Astrocyte (in vitro differentiated cells and primary cell): ENCODE measurements at regions not wholly inside any gene's neighbourhood (a gene's known extent, or its start where the extent isn't known, plus 50 kb on each side); places are given as distances from the start of the nearest gene placed in this dataset.

Source experiments
- EZH2 ChIP-seq: IDR thresholded peaks from 2 replicates; pipeline ENCODE4 v1.6.1; 2012; ENCODE audit warnings: mild to moderate bottlenecking, low read length, inconsistent platforms; ENCODE audit not compliant: insufficient read depth
- TF ChIP-seq, protein P1 (sequence below): IDR thresholded peaks from 2 replicates; pipeline ENCODE4 v1.5.1; 2011; ENCODE audit warnings: low read depth, mild to moderate bottlenecking, inconsistent platforms, low read length, moderate library complexity; ENCODE audit not compliant: insufficient read depth

- TF ChIP-seq, protein P1, sequence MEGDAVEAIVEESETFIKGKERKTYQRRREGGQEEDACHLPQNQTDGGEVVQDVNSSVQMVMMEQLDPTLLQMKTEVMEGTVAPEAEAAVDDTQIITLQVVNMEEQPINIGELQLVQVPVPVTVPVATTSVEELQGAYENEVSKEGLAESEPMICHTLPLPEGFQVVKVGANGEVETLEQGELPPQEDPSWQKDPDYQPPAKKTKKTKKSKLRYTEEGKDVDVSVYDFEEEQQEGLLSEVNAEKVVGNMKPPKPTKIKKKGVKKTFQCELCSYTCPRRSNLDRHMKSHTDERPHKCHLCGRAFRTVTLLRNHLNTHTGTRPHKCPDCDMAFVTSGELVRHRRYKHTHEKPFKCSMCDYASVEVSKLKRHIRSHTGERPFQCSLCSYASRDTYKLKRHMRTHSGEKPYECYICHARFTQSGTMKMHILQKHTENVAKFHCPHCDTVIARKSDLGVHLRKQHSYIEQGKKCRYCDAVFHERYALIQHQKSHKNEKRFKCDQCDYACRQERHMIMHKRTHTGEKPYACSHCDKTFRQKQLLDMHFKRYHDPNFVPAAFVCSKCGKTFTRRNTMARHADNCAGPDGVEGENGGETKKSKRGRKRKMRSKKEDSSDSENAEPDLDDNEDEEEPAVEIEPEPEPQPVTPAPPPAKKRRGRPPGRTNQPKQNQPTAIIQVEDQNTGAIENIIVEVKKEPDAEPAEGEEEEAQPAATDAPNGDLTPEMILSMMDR: no peak
- no peak for TF ChIP-seq EZH2
Measured at GRCh38 chr13:78476910-78477309, 126.4 kb downstream of the POU4F1 start.
